ENCODE measurements at regions not wholly inside any gene's neighbourhood (a gene's known extent, or its start where the extent isn't known, plus 50 kb on each side); places are given as distances from the start of the nearest gene placed in this dataset.
"Not testable (repeated sequence)": the region's sequence is repeated elsewhere in the genome, so short reads cannot be mapped to it uniquely, and the experiment has no call there.

DNA sequence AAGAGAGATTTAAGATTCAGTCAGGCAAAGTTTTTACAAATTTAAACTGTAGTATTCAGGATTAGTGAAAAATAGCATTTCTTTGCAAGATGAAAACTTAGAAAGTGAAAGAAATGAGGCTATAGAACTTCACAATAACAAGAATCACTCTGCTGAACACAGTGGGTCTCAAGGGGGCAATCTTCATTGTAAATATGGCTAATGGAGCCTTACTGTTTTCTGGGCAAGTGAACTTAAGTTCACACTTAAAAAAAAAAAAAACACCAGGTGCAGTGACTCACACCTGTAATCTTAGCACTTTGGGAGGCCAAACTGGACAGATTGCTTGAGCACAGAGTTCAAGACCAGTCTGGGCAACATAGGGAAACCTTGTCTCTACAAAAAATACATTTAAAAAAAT is 175.9 kb upstream of the SNX2 start:
- no peaks in the 10 kb centered on the region for H3K4me1 ChIP-seq (ENCODE audit: control insufficient read depth, insufficient read depth, low read length)
- peaks cover 25% of the 10 kb centered on the region for H3K9me3 ChIP-seq (ENCODE audit: control insufficient read depth, insufficient read depth, low read length)
- H3K36me3 ChIP-seq (ENCODE audit: control insufficient read depth, insufficient read depth, low read length), result no peaks in the 10 kb centered on the region
- no peak overlapping the region for H3K27ac ChIP-seq (ENCODE audit: low read depth, low read length)
- H3K4me3 ChIP-seq (ENCODE audit: low read depth, low read length), result no peak overlapping the region
- H3K27me3 ChIP-seq (ENCODE audit: control insufficient read depth, insufficient read depth, low read length), result no peaks in the 10 kb centered on the region
- no peak overlapping the region for H3K9ac ChIP-seq (ENCODE audit: low read depth, low read length)

DNA sequence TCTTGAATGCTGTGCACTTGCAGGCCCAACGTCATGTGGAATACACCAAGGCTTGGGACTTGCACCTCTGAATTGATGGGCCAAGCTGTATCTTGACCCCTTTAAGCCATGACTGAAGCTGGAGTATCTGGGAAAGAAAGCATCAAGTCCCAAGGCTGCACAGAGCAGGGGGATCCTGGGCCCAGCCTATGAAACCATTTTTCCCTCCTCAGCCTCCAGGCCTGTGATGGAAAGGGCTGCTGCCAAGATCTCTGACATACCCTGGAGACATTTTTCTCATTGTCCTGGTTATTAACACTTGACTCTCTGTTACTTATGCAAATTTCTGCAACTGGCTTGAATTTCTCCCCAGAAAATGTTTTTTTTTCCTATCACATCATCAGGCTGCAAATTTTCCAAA is 174.0 kb upstream of the SNX2 start:
- Histone ChIP-seq H3K9ac (ENCODE audit: low read depth, low read length) (no peak overlapping the region), H3K27me3 (ENCODE audit: control insufficient read depth, insufficient read depth, low read length) (no peaks in the 10 kb centered on the region), H3K4me1 (ENCODE audit: control insufficient read depth, insufficient read depth, low read length) (no peaks in the 10 kb centered on the region), H3K4me3 (ENCODE audit: low read depth, low read length) (no peak overlapping the region), H3K9me3 (ENCODE audit: control insufficient read depth, insufficient read depth, low read length) (peaks cover 25% of the 10 kb centered on the region), H3K36me3 (ENCODE audit: control insufficient read depth, insufficient read depth, low read length) (no peaks in the 10 kb centered on the region), H3K27ac (ENCODE audit: low read depth, low read length) (no peak overlapping the region)

GRCh38 chr5:122602700-122603099 is 172.2 kb upstream of the SNX2 start:
- Histone ChIP-seq H3K36me3 (ENCODE audit: control insufficient read depth, insufficient read depth, low read length) (no peaks in the 10 kb centered on the region), H3K27me3 (ENCODE audit: control insufficient read depth, insufficient read depth, low read length) (no peaks in the 10 kb centered on the region), H3K9me3 (ENCODE audit: control insufficient read depth, insufficient read depth, low read length) (peaks cover 25% of the 10 kb centered on the region), H3K9ac (ENCODE audit: low read depth, low read length) (no peak overlapping the region), H3K27ac (ENCODE audit: low read depth, low read length) (no peak overlapping the region), H3K4me1 (ENCODE audit: control insufficient read depth, insufficient read depth, low read length) (no peaks in the 10 kb centered on the region), H3K4me3 (ENCODE audit: low read depth, low read length) (no peak overlapping the region)

- Histone ChIP-seq H3K27me3 (ENCODE audit: control insufficient read depth, insufficient read depth, low read length) (no peaks in the 10 kb centered on the region), H3K4me3 (ENCODE audit: low read depth, low read length) (no peak overlapping the region), H3K27ac (ENCODE audit: low read depth, low read length) (no peak overlapping the region), H3K9ac (ENCODE audit: low read depth, low read length) (no peak overlapping the region), H3K4me1 (ENCODE audit: control insufficient read depth, insufficient read depth, low read length) (no peaks in the 10 kb centered on the region), H3K36me3 (ENCODE audit: control insufficient read depth, insufficient read depth, low read length) (no peaks in the 10 kb centered on the region), H3K9me3 (ENCODE audit: control insufficient read depth, insufficient read depth, low read length) (peaks cover 7% of the 10 kb centered on the region)
Measured at GRCh38 chr5:122605236-122605635, 169.6 kb upstream of the SNX2 start.

GRCh38 chr5:122607818-122608217 is 167.1 kb upstream of the SNX2 start:
- Histone ChIP-seq H3K27me3 (ENCODE audit: control insufficient read depth, insufficient read depth, low read length) (no peaks in the 10 kb centered on the region), H3K4me1 (ENCODE audit: control insufficient read depth, insufficient read depth, low read length) (peaks cover under 1% of the 10 kb centered on the region), H3K9ac (ENCODE audit: low read depth, low read length) (no peak overlapping the region)

GRCh38 chr5:122608222-122608621 is 166.7 kb upstream of the SNX2 start:
- Histone ChIP-seq H3K4me1 (ENCODE audit: control insufficient read depth, insufficient read depth, low read length) (peaks cover 5% of the 10 kb centered on the region), H3K27ac (ENCODE audit: low read depth, low read length) (no peak overlapping the region), H3K36me3 (ENCODE audit: control insufficient read depth, insufficient read depth, low read length) (no peaks in the 10 kb centered on the region), H3K4me3 (ENCODE audit: low read depth, low read length) (no peak overlapping the region), H3K9me3 (ENCODE audit: control insufficient read depth, insufficient read depth, low read length) (no peaks in the 10 kb centered on the region), H3K27me3 (ENCODE audit: control insufficient read depth, insufficient read depth, low read length) (no peaks in the 10 kb centered on the region), H3K9ac (ENCODE audit: low read depth, low read length) (no peak overlapping the region)

More at GRCh38 chr5:122607818-122608217, 167.1 kb upstream of the SNX2 start:
- Histone ChIP-seq H3K27ac (ENCODE audit: low read depth, low read length) (no peak overlapping the region), H3K4me3 (ENCODE audit: low read depth, low read length) (no peak overlapping the region), H3K9me3 (ENCODE audit: control insufficient read depth, insufficient read depth, low read length) (no peaks in the 10 kb centered on the region), H3K36me3 (ENCODE audit: control insufficient read depth, insufficient read depth, low read length) (no peaks in the 10 kb centered on the region)

DNA sequence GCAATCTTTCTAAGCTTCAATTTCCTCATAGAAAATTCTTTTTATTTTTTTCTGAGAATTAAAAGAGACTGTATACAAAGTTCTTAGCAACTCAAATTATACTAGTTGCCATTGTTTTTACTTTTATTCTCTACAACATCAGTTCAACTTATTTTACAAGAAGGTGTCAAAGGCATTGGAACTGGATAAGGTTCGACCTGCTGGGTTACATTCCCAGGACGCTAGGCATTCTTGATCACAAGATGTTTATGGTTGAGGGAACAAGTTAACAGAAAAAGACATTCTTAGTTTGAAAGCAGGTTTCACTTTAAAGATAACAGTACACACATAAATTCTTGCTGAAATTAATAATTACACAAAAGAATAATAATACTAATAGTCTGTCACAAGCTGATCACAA is 163.5 kb upstream of the SNX2 start:
- Histone ChIP-seq H3K27me3 (ENCODE audit: control insufficient read depth, insufficient read depth, low read length) (no peaks in the 10 kb centered on the region), H3K4me1 (ENCODE audit: control insufficient read depth, insufficient read depth, low read length) (peaks cover 9% of the 10 kb centered on the region), H3K9me3 (ENCODE audit: control insufficient read depth, insufficient read depth, low read length) (no peaks in the 10 kb centered on the region), H3K36me3 (ENCODE audit: control insufficient read depth, insufficient read depth, low read length) (no peaks in the 10 kb centered on the region), H3K9ac (ENCODE audit: low read depth, low read length) (no peak overlapping the region), H3K4me3 (ENCODE audit: low read depth, low read length) (no peak overlapping the region), H3K27ac (ENCODE audit: low read depth, low read length) (no peak overlapping the region)

GRCh38 chr5:122612901-122613300 is 162.0 kb upstream of the SNX2 start:
- no peaks in the 10 kb centered on the region for H3K9me3 ChIP-seq (ENCODE audit: control insufficient read depth, insufficient read depth, low read length)
- no peak overlapping the region for H3K9ac ChIP-seq (ENCODE audit: low read depth, low read length)
- H3K27me3 ChIP-seq (ENCODE audit: control insufficient read depth, insufficient read depth, low read length), result no peaks in the 10 kb centered on the region
- H3K4me3 ChIP-seq (ENCODE audit: low read depth, low read length), result no peak overlapping the region
- H3K4me1 ChIP-seq (ENCODE audit: control insufficient read depth, insufficient read depth, low read length), result peaks cover 9% of the 10 kb centered on the region
- H3K27ac ChIP-seq (ENCODE audit: low read depth, low read length), result peak overlapping the region; percentile 54
- H3K36me3 ChIP-seq (ENCODE audit: control insufficient read depth, insufficient read depth, low read length), result no peaks in the 10 kb centered on the region

DNA sequence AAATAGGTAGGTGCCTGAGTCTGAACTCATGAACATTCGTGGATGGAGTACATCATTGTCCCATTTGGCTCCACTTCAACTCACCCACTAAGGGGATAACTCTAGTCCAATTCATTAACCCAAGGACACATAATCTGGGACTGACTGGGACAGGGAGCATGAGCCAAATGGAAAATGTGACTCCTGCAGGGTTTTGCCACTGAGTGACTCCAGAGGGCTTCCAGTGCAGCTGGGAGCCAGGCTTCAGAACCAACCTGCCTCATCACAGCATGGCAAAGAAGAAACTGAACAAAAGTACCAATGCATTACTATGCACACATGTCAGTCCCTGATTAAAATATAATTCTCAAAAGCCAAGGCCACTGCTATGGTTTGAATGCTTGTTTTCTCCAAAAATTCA is 159.7 kb upstream of the SNX2 start:
- H3K9me3 ChIP-seq (ENCODE audit: control insufficient read depth, insufficient read depth, low read length), result no peaks in the 10 kb centered on the region
- no peaks in the 10 kb centered on the region for H3K27me3 ChIP-seq (ENCODE audit: control insufficient read depth, insufficient read depth, low read length)
- H3K4me3 ChIP-seq (ENCODE audit: low read depth, low read length), result no peak overlapping the region
- no peak overlapping the region for H3K9ac ChIP-seq (ENCODE audit: low read depth, low read length)
- H3K36me3 ChIP-seq (ENCODE audit: control insufficient read depth, insufficient read depth, low read length), result no peaks in the 10 kb centered on the region
- no peak overlapping the region for H3K27ac ChIP-seq (ENCODE audit: low read depth, low read length)
- H3K4me1 ChIP-seq (ENCODE audit: control insufficient read depth, insufficient read depth, low read length), result peaks cover 9% of the 10 kb centered on the region

DNA sequence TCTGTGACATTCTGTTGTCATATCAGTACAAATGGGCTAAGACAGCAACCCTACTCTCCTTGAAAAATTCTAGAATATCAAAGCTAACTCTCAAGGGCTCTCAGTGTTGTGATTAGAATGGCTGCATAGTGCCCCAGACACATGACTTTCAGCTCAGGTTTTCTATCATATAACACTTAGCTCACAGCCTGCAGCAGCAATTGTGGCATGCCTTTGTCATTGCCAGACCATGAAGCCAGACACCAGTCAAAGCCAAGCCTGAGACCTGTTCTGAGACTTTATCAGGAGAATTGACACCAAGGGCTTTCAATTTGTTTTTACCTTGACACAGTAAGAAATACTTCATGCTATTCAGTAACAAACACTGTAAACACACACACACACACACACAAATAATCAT is 159.0 kb upstream of the SNX2 start:
- Histone ChIP-seq H3K4me3 (ENCODE audit: low read depth, low read length) (no peak overlapping the region), H3K4me1 (ENCODE audit: control insufficient read depth, insufficient read depth, low read length) (peaks cover 9% of the 10 kb centered on the region), H3K36me3 (ENCODE audit: control insufficient read depth, insufficient read depth, low read length) (no peaks in the 10 kb centered on the region), H3K9me3 (ENCODE audit: control insufficient read depth, insufficient read depth, low read length) (no peaks in the 10 kb centered on the region), H3K9ac (ENCODE audit: low read depth, low read length) (no peak overlapping the region), H3K27me3 (ENCODE audit: control insufficient read depth, insufficient read depth, low read length) (no peaks in the 10 kb centered on the region), H3K27ac (ENCODE audit: low read depth, low read length) (no peak overlapping the region)

DNA sequence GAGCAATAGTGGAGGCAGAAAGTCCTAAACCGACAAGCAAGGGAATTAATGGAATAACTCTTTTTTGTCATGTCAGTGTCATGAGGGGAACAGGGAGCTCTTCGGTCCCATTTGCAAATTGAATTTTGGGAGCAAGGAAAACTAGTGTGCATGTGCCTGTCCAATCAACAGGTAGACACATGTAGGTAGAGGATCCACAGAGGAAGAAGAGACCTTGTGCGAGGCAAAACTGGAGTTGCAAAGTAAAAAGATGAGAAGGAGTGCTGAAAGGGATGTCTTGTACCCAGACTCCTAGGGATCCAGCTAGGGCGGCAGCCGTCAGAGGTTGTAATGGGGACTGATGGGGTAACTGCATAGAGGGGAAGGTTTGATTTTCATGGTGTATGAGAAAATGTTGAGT is 156.8 kb upstream of the SNX2 start:
- not testable (repeated sequence) for H3K4me1 ChIP-seq (ENCODE audit: control insufficient read depth, insufficient read depth, low read length); H3K27me3 ChIP-seq (ENCODE audit: control insufficient read depth, insufficient read depth, low read length); H3K36me3 ChIP-seq (ENCODE audit: control insufficient read depth, insufficient read depth, low read length); H3K27ac ChIP-seq (ENCODE audit: low read depth, low read length); H3K9ac ChIP-seq (ENCODE audit: low read depth, low read length); H3K9me3 ChIP-seq (ENCODE audit: control insufficient read depth, insufficient read depth, low read length); H3K4me3 ChIP-seq (ENCODE audit: low read depth, low read length)

DNA sequence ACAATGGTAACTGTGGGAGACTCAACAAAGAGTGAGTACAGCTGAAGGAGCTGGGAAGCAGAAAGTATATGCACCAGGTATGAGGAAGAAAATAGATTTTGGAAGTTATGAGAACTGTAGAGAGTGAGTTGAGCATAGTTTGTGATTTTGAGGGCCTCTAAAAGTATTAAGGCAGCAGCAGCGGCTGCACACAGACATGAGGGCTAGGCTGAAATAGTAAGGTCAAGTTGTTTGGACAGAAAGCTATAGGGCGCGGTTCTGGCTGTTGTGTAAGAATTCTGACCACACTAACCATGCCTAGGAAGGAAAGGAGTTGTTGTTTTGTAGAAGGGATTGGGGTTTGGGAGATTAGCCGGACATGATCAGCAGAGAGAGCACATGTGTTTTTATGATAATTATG is 154.1 kb upstream of the SNX2 start:
- H3K36me3 ChIP-seq (ENCODE audit: control insufficient read depth, insufficient read depth, low read length); H3K4me3 ChIP-seq (ENCODE audit: low read depth, low read length); H3K9me3 ChIP-seq (ENCODE audit: control insufficient read depth, insufficient read depth, low read length); H3K9ac ChIP-seq (ENCODE audit: low read depth, low read length); H3K4me1 ChIP-seq (ENCODE audit: control insufficient read depth, insufficient read depth, low read length); H3K27me3 ChIP-seq (ENCODE audit: control insufficient read depth, insufficient read depth, low read length); H3K27ac ChIP-seq (ENCODE audit: low read depth, low read length): not testable (repeated sequence)

Measured in HUES48 (cell line).